Spleen (tissue), 3 donors: ENCODE measurements at regions not wholly inside any gene's neighbourhood (a gene's known extent, or its start where the extent isn't known, plus 50 kb on each side); places are given as distances from the start of the nearest gene placed in this dataset.

Experiments used
- POLR2A ChIP-seq, 3 donors: fragments of 450-650 bp; IDR thresholded peaks; one replicate each; pipeline ENCODE4 v1.5.1; 2017; ENCODE audit warnings: antibody characterized with exemption in 3 of 3, mild to moderate bottlenecking in 1 of 3
- POLR2AphosphoS5 ChIP-seq, 3 donors: sonication (generic); formaldehyde crosslinking; IDR thresholded peaks; one replicate each; pipeline ENCODE4 v1.5.1; 2017; ENCODE audit warnings: antibody characterized with exemption in 3 of 3

- TF ChIP-seq POLR2AphosphoS5 (IDR thresholded peaks at IDR 0.05): no peak
- no peak for TF ChIP-seq POLR2A (IDR thresholded peaks at IDR 0.05)
Observed at GRCh38 chr10:123380491-123381085, 226.4 kb downstream of the BUB3 start.
